ENCODE measurements at regions not wholly inside any gene's neighbourhood (a gene's known extent, or its start where the extent isn't known, plus 50 kb on each side); places are given as distances from the start of the nearest gene placed in this dataset.
"Not testable (repeated sequence)": the region's sequence is repeated elsewhere in the genome, so short reads cannot be mapped to it uniquely, and the experiment has no call there.

GRCh38 chrX:3896755-3897154 lies 183.3 kb upstream of the PRKX start:
- DNase-seq = not testable (repeated sequence)

DNA sequence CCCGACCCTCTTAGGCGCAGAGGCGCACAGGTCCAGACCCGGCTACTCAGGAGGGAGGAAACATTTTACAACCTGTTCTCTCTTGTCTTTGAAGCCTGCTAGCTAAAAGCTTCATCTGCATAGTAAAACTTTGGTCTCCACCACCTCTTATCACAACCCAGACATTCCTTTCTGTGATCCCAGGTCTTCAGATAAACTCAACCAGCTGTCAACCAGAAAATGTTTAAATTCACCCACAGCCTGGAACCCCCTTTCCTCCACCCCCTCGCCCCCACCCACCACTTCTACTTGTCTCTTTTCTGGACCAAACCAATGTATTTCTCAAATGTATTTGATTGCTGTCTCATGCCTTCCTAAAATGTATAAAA lies 169.1 kb upstream of the PRKX start:
- not testable (repeated sequence) for DNase-seq

- DNase-seq = not testable (repeated sequence)
These were observed 168.6 kb upstream of the PRKX start for GRCh38 chrX:3881898-3882552.

DNA sequence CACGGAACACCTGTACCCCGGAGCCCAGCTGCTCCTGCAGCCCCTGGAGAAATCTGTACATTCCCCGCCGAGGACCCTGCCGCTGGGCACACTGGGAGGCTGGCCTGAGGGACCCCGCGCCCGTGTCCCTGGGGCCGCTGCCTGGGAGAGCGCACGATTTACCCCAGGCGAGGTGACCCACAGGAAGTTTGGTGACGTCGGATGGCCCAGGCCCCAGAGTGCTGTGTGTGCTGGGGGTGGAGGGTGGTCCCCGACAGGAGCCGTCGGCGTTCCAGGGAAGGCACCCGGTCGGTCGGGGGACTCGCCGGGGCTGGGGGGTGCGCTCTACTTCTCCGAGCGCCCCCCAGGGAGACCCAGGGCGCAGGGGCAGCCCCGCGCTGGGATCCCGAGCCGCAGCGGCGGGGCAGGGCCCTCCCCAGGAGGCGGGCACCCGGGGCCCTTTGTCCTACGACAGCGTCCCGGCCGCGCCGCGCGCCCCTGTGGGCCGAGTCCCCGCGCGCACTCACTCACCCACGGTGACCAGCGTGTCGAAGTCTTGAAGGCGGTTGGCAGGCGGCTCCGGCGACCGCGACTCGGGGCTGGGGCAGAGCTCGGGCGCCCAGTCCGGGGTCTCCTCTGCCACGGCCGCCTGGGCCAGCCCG lies 167.9 kb upstream of the PRKX start:
- not testable (repeated sequence) for DNase-seq

DNA sequence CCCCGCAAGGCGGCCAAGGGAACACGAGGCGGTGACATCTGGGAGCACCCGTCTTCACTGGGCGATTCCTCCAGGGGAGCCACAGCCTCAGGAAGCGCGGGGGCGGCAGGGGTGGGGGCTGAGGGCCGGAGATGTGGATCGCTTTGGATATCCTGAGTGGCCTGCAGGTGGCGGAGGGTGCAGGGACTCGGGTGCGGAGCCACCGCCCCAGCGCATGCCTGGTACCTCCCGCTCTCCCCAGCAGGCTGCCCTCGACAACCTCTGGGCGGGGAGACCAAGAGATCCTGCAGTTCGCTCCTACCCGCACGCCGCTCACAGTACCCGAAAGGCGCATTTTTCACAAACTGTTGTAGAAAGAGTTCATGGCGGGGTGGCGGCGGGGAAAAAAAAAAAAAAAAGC lies 162.9 kb upstream of the PRKX start:
- not testable (repeated sequence) for DNase-seq

DNA sequence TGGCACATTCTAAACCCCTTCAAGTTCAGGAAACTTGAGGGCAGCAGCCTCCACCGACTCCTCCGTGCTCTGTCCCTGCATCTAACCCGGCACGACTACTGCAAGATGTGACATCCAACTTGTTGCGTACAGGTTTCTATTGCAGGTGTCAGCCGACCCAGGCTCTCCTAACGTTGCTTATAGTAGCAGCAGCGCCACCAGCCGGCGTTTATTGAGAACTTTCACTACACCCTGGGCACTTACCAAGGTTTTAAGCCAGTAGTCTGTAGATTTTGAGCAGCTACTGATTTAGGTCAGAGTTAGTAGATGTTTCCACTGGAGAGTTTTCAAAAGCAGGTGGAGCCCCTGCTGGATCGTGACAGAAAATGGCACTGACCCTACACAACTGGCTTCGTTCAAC lies 162.2 kb upstream of the PRKX start:
- DNase-seq = not testable (repeated sequence)

- not testable (repeated sequence) for DNase-seq
These were observed 158.9 kb upstream of the PRKX start for GRCh38 chrX:3872226-3872879.

GRCh38 chrX:3867067-3867831 lies 153.8 kb upstream of the PRKX start:
- DNase-seq = not testable (repeated sequence)

- not testable (repeated sequence) for DNase-seq
These were observed 144.9 kb upstream of the PRKX start for GRCh38 chrX:3858332-3858731.

GRCh38 chrX:3843522-3844145 lies 130.2 kb upstream of the PRKX start:
- not testable (repeated sequence) for DNase-seq

- not testable (repeated sequence) for DNase-seq
These were observed 129.5 kb upstream of the PRKX start for GRCh38 chrX:3842822-3843521.

- DNase-seq = not testable (repeated sequence)
These were observed 125.3 kb upstream of the PRKX start for GRCh38 chrX:3838754-3839153.

- DNase-seq = not testable (repeated sequence)
These were observed 124.7 kb upstream of the PRKX start for GRCh38 chrX:3837958-3838643.

GRCh38 chrX:3837211-3837610 lies 123.8 kb upstream of the PRKX start:
- DNase-seq = not testable (repeated sequence)

DNA sequence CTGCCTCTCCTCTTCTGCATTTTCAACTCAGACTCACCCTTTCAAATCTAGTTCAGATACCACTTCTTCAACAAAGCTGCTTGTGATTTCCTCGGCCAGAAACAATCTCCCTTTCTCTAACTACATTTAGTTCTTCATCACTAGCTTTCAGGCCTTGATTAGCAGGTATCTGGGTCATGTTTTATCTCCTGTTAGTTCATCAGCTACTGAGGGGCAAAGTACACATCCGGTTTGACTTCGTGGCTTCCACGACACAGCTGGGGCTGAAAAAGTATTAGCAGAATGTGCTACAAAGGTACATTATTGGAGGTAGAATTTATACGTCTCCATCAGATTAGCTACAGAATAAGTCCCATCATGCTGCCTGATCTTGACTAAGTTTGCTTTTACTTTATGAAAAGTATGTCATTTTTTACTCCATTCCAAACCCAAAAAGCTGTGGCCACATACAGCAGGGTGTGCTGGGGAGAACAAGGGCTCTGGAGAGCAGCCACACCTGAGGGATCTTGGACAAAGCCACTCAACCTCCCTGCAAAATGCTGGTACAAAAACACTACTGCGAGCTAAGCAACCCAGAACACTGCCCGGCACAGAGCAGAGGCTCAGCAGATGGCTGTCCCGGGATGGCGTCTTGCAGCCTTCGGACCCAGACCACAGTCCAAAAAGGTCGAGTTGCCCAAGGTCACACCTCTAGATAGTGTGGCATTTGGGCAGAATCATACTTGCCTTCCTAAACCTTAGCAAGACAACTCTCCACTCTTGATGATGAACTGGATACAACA lies 120.5 kb upstream of the PRKX start:
- DNase-seq = not testable (repeated sequence)

DNA sequence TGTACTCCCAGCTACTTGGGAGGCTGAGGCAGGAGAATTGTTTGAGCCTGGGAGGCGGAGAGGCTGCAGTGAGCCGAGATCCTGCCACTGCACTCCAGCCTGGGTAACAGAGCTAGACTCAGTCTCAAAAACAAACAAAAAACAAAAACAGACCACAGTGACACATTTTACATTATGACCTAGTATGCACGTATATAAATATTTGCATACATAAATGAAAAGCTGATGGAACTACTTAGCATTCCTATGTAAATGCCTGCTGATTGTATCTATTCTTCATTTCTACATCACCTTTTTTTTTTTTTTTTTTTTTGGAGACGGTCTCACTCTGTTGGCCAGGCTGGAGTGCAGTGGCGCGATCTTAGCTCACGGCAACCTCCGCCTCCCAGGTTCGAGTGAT lies 116.6 kb upstream of the PRKX start:
- DNase-seq = not testable (repeated sequence)

DNA sequence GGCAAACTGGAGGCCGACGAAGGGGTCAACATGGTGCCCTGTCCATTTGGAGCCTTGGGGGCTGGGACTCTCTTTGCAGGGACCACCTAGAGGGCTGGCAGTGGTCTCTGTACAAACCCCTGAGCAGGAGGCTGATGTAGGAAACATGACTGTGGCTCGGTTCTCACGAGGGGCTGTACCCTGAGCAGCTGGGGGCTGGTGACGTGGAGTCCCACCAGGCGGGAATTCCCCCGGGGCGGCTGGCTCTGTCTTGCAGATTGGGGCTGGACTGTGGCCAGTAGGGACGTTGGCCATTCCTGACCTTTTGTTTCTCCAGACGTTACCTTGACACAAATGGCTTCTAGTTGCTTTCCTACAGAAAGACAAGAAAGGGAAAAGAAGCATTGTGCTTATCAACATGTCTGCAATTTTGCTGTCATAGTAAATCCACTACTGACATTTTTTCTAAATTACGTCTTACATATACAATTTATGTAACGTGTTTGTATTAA lies 115.6 kb upstream of the PRKX start:
- DNase-seq = not testable (repeated sequence)

GRCh38 chrX:3828378-3829040 lies 115.1 kb upstream of the PRKX start:
- not testable (repeated sequence) for DNase-seq

DNA sequence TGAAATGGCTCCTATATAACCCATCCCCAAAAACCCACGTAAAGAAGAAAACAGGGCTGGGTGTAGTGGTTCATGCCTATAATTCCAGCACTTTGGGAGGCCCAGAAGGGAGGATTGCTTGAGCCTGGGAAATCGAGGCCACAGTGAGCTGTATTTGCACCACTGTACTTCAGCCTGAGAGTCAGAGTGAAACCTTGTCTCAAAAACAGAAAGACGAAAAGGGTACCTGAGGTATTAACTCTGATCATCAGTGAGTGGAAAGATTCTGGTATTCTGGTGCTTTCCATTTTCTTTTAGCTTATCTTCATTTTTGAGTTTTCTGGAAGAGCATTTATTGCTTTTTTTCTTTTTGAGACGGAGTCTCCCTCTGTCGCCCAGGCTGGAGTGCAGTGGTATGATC lies 110.6 kb upstream of the PRKX start:
- DNase-seq = not testable (repeated sequence)

DNA sequence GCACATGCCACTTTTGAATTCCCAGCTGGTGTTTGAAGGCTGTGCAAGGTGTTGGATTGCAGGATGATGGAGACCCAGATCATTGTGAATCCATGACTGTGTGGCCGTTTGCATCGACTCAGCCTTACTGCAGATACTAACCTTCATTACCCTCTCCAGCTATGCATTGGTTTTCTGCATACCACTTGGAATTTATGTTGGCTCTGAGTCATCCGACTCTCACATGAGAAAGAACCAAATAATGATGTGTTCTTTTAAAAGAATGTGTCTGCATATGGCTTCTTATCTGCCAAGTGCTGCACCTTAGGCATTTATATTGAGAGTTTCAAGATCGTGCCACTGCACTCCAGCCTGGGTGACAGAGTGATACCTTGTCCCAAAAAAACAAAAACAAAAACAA lies 106.7 kb upstream of the PRKX start:
- no peak for DNase-seq

Measured in hippocampal formation (tissue), 2 donors.